ENCODE measurements at regions not wholly inside any gene's neighbourhood (a gene's known extent, or its start where the extent isn't known, plus 50 kb on each side); places are given as distances from the start of the nearest gene placed in this dataset.
"Not testable (repeated sequence)": the region's sequence is repeated elsewhere in the genome, so short reads cannot be mapped to it uniquely, and the experiment has no call there.

GRCh38 chrX:138962419-138962818 is 250.9 kb upstream of the FGF13 start:
- not testable (repeated sequence) for H3K4me1 Mint-ChIP-seq; H3K9me3 Mint-ChIP-seq; H3K36me3 Mint-ChIP-seq (ENCODE audit: low read depth)

GRCh38 chrX:138954976-138955375 is 243.5 kb upstream of the FGF13 start:
- Mint-ChIP-seq H3K9me3 (no peaks in the 10 kb centered on the region; the same call in 2 of the 3 replicates), H3K4me1 (no peaks in the 10 kb centered on the region), H3K36me3 (ENCODE audit: low read depth) (no peaks in the 10 kb centered on the region), H3K27me3 (ENCODE audit: insufficient read depth, low read depth, poor library complexity) (no peaks in the 10 kb centered on the region), H3K4me3 (no peak overlapping the region), H3K27ac (no peak overlapping the region)
- no peak for DNase-seq (ENCODE audit: low spot score)
- Histone ChIP-seq H3K9me2 (ENCODE audit: insufficient read depth) (no peaks in the 10 kb centered on the region), H3K27ac (ENCODE audit: low read depth) (no peak overlapping the region), H3F3A (replicated peaks; ENCODE audit: low read depth) (no peaks in the 10 kb centered on the region), H3K4me2 (no peak overlapping the region), H3K4me1 (ENCODE audit: insufficient read depth) (no peaks in the 10 kb centered on the region), H3K4me3 (no peak overlapping the region), H3K36me3 (ENCODE audit: insufficient read depth) (no peaks in the 10 kb centered on the region), H4K20me1 (replicated peaks; ENCODE audit: insufficient read depth) (no peaks in the 10 kb centered on the region), H3K79me2 (replicated peaks; ENCODE audit: insufficient read depth) (no peaks in the 10 kb centered on the region), H3K27me3 (ENCODE audit: insufficient read depth) (no peaks in the 10 kb centered on the region), H2AFZ (no peak overlapping the region)
- no peak for ATAC-seq
- TF ChIP-seq JUNB (IDR thresholded peaks at IDR 0.05; ENCODE audit: unreplicated experiment) (no peak), ETS1 (IDR thresholded peaks at IDR 0.05) (no peak)

More at GRCh38 chrX:138962419-138962818, 250.9 kb upstream of the FGF13 start:
- not testable (repeated sequence) for DNase-seq (ENCODE audit: low spot score); H3K36me3 ChIP-seq (ENCODE audit: insufficient read depth); H3K4me2 ChIP-seq; ATAC-seq; H3K79me2 ChIP-seq (replicated peaks; ENCODE audit: insufficient read depth); H2AFZ ChIP-seq; H3K4me3 ChIP-seq; H3F3A ChIP-seq (replicated peaks; ENCODE audit: low read depth); H3K4me1 ChIP-seq (ENCODE audit: insufficient read depth); H3K4me3 Mint-ChIP-seq; H3K27me3 Mint-ChIP-seq (ENCODE audit: insufficient read depth, low read depth, poor library complexity); H3K27ac Mint-ChIP-seq; H3K9me2 ChIP-seq (ENCODE audit: insufficient read depth); H4K20me1 ChIP-seq (replicated peaks; ENCODE audit: insufficient read depth); H3K27ac ChIP-seq (ENCODE audit: low read depth); H3K27me3 ChIP-seq (ENCODE audit: insufficient read depth)

GRCh38 chrX:138946926-138947325 is 235.4 kb upstream of the FGF13 start:
- no peaks in the 10 kb centered on the region for H3K36me3 ChIP-seq (ENCODE audit: insufficient read depth)
- no peaks in the 10 kb centered on the region for H3K79me2 ChIP-seq (replicated peaks; ENCODE audit: insufficient read depth)
- no peaks in the 10 kb centered on the region for H4K20me1 ChIP-seq (replicated peaks; ENCODE audit: insufficient read depth)
- H3K4me2 ChIP-seq, result no peak overlapping the region
- no peaks in the 10 kb centered on the region for H3K27me3 ChIP-seq (ENCODE audit: insufficient read depth)
- H3K9me2 ChIP-seq (ENCODE audit: insufficient read depth), result no peaks in the 10 kb centered on the region
- H3K9me3 Mint-ChIP-seq, result no peaks in the 10 kb centered on the region; the same call in 2 of the 3 replicates
- H3K4me1 ChIP-seq (ENCODE audit: insufficient read depth), result no peaks in the 10 kb centered on the region; the same call in 1 of the 2 replicates
- H3F3A ChIP-seq (replicated peaks; ENCODE audit: low read depth), result no peaks in the 10 kb centered on the region
- ATAC-seq (no peak), DNase-seq (ENCODE audit: low spot score) (no peak)
- no peak overlapping the region for H3K4me3 Mint-ChIP-seq
- no peaks in the 10 kb centered on the region for H3K36me3 Mint-ChIP-seq (ENCODE audit: low read depth)
- no peak overlapping the region for H2AFZ ChIP-seq
- H3K27ac ChIP-seq (ENCODE audit: low read depth), result no peak overlapping the region
- no peak overlapping the region for H3K4me3 ChIP-seq
- no peaks in the 10 kb centered on the region for H3K27me3 Mint-ChIP-seq (ENCODE audit: insufficient read depth, low read depth, poor library complexity)
- peaks cover 8% of the 10 kb centered on the region; the same call in 2 of the 3 replicates for H3K4me1 Mint-ChIP-seq
- no peak overlapping the region for H3K27ac Mint-ChIP-seq
- TF ChIP-seq CREB1 (CRISPR knock-in tag; IDR thresholded peaks at IDR 0.05; ENCODE audit: low read depth) (no peak), EZH2 (IDR thresholded peaks at IDR 0.05; ENCODE audit: low read depth, unreplicated experiment) (no peak), ZNF331 (CRISPR knock-in tag; IDR thresholded peaks at IDR 0.05; ENCODE audit: low read depth) (no peak), NANOG (IDR thresholded peaks at IDR 0.05; ENCODE audit: borderline replicate concordance) (no peak), ZNF462 (CRISPR knock-in tag; IDR thresholded peaks at IDR 0.05) (no peak), POLR2AphosphoS5 (IDR thresholded peaks at IDR 0.05; ENCODE audit: low read depth) (no peak), STAT1 (IDR thresholded peaks at IDR 0.05; ENCODE audit: unreplicated experiment) (no peak), EZH2phosphoT487 (IDR thresholded peaks at IDR 0.05; ENCODE audit: unreplicated experiment) (no peak)
